ENCODE measurements at regions not wholly inside any gene's neighbourhood (a gene's known extent, or its start where the extent isn't known, plus 50 kb on each side); places are given as distances from the start of the nearest gene placed in this dataset.
A peak's percentile ranks its signal among the peaks of the same experiment; 100 is the strongest.

DNA sequence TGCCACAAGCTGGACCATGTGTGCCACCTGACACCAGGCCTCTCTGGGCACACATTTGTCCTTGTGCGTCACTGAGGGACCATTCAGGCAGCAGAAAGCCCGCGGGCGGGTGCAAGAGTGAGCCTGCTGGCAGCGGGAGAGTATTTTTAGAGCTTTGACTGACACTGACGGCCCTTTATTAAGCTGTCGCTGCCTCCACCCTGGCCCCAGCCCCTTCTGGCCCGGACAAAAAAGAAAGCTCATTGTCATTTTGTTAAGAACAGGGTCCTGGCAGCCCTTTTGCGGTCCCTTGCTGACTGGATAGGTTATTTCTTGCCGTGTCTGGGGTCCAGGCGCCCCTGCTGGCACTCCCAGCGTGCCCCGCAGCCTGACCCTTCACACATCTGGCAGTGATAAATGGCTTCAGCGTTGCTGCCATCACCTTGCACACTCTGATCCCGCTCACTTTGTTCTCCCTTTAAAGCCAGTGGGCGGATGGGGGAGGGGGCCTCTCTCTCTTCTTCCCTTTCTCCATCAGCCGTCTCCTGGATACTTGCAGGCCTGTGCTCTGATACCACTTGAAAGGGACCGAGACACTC, 78.4 kb upstream of the NKD1 start:
- H3K4me3 ChIP-seq (ENCODE audit: low read depth, low read length), result no peak overlapping the region

DNA sequence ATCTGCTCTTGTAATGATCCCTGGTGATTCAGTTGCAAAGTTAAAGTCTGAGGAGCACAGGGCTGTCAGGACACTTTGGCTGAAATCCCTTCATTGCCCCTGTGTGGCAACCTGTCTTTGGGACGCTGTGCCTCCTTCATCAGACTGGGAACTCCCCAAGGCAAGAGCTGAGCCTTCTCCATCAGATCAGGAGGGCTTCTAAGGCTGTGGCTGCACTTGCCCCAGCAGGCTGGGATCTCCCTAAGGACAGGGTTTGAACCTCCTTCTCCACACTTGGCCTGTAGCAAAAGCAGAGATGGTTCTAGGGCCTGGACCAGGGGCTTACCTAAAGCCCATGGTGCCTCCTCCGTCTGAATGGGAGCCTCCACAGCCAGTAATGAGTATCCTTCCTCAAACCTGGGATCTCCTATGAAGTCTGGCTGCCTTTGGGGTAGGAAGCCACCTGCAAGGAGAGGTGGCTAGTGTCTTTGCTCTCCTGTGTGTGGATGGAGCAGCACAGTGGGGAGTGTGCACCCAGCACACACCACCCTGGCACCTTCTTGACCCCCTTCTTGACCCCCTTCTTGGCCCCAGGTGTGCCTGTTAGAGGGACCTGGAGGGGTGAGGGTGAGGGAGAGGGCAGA, 79.0 kb upstream of the NKD1 start:
- H3K4me3 ChIP-seq (ENCODE audit: low read depth, low read length), result no peak overlapping the region

DNA sequence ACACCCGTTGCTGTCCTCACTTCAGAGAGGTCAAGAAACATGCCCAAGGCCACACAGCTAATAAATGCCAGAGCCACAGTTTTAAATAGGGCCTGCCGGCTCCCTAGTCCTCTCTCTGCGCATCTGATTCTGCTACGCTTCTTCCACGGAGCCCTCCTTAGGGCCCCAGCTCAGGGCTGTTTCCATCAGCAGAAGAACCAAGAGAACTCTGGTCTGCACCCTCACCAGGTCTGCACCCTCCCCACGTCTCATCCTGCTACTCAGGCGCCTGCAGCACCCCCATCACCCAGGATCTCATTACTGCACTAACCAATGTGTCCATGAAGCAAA, 79.5 kb upstream of the NKD1 start:
- H3K4me3 ChIP-seq (ENCODE audit: low read depth, low read length), result no peak overlapping the region

DNA sequence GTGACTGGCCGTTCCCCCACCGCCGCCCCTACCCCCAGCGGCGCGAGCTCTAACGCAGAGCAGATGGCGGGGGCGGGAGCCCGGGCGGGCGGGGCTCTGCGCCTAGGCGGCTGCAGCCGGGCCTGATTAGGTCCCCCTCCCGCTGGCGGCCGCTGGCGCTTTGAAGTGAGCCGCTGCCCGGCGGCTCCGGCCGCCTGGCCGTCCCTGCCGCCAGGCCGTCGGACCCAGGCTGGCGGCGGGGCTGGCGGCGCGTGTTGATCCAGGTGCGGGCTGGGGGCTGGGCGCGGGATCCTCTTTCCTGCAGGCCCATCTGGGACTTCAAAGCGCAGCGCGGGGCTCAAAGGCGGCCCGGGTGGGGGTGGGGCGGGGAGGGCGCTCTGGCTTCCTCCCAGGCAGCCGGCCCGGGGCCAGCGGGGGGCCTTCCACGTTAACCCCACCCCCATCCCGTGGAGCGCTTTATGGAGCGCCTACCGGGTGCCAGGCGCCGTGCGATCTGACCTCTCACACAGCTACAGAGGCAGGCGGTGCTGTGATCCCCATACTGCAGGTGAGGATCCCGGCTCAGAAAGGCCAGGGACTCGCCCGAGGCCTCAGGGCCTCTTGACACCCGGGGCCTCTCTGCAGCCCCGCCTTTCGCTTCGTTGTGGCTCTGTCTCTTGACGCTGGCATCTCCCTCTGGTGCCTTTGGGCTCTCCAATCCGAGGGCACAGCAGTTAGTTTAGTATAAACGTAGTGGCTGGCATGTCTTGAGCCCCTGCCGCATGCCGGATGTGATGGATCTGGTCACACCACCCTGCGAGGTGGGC, 80.0 kb upstream of the NKD1 start:
- peak overlapping the region; percentile 21 for H3K4me3 ChIP-seq (ENCODE audit: low read depth, low read length)

DNA sequence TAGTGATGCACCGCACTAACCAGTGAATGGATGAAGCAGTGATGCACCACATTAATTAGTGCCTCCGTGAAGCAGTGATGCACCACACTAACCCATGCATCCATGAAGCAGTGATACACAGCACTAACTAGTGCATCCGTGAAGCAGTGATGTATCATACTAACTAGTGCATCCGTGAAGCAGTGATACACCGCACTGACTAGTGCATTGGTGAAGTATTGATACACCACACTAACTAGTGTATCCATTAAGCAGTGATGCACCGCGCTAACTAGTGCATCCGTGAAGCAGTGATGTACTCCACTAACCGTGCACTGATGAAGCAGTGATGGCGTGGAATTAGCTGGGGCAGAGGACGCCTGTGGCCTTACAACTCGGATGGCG, 80.6 kb upstream of the NKD1 start:
- H3K4me3 ChIP-seq (ENCODE audit: low read depth, low read length), result peak overlapping the region; percentile 21

DNA sequence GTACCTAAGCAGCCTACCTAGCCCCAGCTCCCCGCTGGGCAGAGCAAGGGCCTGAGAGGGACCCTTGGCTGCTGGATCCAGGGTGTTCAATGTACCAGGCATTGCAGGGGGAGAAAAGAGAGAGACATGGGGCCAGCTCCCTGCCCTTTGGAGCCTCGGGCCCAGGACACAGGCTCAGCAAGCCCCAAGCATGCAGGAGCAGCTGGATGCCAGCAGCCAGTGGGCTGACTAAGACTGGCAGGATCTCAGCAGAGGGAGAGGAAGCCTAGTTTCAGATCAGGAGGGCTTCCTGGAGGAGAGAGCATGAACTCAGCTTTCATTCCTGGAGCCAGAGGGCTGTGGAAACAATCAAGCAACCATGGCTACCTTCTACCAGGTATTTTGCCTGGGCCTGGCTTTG, 82.0 kb upstream of the NKD1 start:
- H3K4me3 ChIP-seq (ENCODE audit: low read depth, low read length), result no peak overlapping the region

DNA sequence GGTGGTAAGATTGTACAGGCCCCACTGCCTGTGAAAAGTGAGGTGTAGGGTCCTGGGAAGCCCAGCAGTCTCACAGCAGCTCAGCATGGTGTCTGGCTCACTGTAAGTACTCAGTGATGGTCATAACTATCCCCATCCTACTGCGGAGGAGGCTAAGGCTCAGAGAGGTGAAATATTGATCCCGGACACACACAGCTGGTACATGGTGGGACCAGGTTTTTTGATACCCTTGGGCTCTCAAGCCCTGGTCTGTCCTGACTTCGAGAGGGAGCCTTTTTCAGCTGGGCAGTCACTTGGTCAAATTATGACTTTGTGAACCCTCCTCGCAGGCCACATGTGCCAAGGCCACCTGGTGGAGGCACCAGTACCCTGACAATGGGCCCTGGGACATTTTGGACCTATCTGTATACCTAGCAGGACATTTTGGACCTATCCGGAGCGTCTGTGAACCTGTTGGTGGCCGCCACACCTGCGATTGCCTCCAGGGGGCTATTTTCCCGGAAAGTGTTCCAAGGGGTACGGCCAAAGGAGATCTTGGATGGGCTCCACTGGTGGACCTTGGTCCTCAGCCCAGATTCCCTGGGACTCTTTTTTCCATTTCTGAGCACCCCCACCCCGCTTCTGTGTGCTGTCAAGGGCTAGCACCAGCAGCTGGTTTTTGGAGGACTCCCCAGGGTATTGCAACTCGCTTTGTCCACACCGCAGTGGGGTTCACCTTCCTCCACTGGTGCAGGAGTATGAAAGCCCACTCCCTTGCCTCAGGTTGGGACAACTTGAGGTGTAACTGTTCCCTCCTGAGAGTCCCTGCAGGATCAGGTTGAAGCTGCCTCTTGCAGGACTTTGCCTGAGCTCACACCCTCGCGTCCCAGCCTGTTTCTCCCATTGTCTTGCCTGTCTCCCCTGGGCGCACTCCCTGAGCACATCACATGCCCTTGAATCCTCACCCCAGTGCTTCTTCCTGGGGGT, 83.6 kb upstream of the NKD1 start:
- H3K4me3 ChIP-seq (ENCODE audit: low read depth, low read length), result no peak overlapping the region

DNA sequence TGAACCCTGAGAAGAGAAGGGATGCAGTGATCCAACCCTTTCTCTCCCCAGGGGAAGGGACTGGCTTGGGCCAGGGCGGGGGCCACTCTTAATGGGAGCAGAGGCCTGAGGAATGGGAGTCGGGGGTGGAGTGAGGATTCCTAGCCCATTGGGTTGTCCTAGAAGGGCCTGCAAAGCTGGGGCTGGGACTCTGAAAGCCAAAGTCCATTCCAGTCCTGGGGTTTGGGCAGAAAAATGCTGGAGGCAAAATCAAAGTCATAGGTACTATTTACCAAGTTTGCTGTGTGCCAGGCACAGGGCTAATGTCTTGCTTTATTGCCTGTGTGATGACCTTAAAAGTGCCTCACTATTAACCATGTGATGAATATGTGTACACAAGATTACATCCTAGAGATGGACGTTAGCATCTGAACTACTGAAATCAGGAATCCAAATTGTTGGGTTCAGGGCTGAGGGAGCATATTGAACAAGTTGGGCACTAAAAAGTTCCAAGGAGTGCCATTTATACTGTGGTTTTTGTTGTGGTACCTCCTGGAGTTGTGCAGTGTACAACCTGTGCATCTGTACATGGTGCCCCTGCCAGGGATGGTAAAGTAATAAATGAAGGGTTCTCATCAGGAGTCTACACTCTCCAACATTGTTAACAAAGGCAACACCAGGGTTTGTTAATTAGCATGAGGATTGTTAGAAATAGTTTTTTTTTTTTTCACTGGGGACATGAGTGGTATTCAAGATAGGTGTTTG, 84.4 kb upstream of the NKD1 start:
- no peak overlapping the region for H3K4me3 ChIP-seq (ENCODE audit: low read depth, low read length)

DNA sequence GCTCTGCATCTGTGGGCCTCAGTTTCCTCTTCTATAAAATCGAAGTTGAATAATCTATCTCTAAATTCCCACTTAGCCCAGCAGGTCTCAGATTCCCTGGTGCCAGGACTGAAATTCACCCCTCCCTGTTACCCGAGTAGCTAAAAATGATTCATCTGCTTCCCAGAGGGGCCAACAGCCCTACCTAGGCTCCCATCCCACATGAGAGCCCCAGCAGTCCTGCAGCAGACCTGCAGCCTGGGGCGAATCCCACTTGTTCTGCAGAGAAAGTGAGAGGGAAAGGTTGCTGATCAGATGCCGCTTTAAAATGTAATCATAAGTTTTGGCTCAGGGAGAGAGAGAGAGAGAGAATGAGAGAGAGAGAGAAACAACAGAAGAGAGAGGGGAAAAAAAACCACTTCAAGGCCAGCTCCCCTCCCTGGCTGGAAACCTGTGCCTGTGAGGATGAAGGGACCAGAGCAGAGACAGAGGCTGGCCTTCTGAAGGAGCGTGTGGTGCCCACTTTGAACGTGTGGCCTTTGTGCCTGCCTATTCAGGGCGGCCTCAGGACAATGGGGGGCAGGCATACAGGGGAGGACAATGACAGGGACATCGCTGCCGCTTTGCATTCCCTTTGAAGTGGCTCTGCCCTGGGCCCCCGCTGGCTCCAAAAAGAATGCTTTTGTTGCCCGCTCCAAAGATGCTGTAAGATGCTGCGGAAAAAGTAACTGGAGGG, 85.2 kb upstream of the NKD1 start:
- H3K4me3 ChIP-seq (ENCODE audit: low read depth, low read length), result no peak overlapping the region

DNA sequence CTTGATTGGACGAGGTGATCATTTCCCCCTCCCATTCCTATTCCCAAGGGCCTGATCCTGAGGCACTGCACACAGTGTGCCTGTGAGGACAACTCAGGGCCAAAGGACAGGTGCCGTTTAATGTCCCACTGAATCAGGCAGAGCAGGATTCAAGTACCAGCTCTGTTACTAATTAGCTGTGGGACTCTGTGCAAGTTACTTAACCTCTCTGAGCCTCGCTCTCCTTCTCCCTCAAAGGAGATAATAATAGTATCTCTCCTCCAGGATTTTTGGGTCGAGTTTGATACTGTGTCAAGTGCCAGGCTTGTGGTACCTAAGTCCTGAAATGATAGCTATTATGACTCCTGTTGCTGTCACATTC, 86.8 kb upstream of the NKD1 start:
- H3K4me3 ChIP-seq (ENCODE audit: low read depth, low read length), result no peak overlapping the region

DNA sequence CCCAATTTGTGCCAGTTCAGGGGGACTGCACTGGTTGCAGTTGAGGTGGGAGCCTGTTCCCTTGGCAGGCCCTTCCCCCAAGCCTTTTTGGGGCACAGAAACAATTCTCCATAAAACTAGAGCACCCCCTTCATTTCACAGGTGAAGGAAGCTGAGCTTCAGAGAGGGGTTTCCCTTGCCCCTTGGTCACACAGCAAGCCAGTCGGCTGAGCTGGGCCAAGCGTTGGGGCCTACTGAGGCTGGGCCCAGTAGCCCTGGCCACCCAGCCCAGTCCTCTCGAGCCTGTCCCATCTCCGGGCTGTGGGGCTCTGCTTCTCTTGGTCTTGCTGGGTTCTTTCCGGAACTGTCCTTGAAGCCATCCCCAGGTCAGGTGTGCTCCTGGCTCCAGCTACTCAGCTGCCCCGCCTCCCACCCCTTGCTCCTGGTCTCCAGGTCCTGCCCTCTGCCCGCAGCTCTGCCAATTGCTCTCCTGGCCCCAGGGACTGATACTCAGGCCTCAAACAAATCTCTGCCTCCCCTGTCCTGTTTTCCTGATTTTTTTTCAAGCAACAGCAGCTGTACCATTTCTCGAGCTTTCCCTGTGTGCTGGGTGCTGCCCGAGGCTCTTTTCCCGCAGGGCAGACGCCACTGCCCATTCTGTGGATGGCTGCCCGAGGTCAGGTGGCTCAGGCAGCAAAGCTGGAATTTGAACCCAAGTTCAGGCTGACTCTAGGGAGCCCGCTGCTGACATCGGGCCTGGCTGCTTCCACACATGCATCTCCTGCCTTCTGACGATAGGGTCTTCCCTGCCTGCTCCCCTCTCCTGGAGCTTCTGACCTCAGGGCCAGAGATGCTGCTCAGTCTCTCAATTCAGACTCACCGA, 87.4 kb upstream of the NKD1 start:
- no peak overlapping the region for H3K4me3 ChIP-seq (ENCODE audit: low read depth, low read length)

DNA sequence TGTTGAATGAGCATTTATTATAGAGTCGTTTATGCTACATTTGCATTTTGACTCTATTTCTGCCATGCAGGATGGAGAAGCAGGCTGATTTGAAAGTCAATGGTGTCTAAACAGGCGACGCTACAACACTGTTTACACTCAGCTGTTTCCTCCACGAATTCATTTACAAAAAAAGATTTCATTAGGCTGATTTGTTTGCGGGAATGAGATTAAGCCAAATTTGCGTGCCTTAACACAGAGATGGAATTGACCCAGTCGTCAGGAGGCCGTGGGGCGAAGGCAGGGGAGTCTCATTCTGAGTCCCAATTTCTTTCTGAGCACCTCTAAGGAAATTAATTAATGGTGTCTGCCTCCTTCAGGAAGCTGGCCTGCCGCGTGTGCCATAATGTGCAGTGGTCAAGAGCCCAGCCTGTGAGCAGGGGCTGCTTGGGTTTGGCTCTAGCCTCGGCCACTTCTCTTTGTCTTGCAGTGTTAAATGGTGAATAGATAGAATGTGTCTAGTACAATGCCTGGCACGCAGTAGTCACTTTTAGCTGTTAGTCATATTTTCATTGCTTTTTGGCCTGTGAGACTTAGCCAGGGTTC, 88.6 kb upstream of the NKD1 start:
- no peak overlapping the region for H3K4me3 ChIP-seq (ENCODE audit: low read depth, low read length)

DNA sequence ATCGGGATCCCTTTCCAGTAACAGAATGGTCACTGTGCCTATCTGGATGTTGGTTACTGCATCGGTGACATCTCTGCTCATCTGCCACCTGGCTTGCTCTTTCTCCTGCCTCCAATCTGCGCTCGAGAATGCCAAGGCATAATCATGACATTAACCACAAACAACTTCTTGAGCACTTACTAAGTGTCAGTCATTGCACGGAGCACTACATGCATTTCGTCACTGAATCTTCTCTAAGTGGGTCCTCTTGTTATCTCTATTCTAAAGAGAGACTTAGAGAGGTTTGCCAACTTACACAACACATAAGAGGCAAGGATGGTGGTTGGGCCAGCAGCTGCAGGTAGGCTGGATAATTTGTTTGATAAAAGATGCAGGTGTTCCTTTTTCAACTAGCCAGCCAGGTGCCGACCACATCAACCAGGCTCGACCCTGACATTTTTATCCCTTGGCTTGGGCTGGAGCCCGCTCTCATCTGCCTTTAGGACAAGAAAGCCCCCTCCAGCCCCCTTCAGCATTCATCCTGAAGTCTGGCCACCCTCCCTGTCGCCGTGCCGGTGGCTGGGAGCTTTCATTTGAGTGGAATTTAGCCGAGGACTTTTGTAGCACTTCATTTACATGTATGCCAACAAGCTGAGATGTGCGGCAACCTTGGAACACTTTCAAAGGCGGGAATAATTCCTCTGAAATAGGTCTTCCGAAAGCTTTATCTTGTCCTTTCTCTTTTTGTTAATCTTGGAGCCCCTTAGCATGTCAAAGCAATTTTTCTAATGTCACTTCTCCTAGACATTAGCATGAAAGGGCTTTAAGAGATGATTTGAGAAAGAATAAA, 89.3 kb upstream of the NKD1 start:
- H3K4me3 ChIP-seq (ENCODE audit: low read depth, low read length), result no peak overlapping the region

DNA sequence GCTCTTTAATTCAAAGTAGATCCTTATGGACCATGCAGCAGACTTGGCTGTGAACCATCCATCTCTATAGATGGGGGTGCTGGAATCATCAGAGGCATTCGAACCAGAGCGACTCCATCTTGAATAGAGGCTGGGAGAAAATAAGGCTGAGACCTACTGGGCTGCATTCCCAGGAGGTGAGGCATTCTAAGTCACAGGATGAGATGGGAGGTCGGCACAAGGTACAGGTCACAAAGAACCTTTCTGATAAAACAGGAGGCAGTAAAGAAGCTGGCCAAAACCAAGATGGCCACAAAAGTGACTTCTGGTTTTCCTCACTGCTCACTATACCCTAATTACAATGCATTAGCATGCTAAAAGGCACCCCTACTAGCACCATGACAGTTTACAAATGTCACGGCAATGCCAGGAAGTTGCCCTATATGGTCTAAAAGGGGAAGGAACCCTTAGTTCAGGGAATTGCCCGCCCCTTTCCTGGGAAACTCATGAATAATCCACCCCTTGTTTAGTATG, 89.2 kb upstream of the BRD7 start:
- no peak overlapping the region for H3K4me3 ChIP-seq (ENCODE audit: low read depth, low read length)

DNA sequence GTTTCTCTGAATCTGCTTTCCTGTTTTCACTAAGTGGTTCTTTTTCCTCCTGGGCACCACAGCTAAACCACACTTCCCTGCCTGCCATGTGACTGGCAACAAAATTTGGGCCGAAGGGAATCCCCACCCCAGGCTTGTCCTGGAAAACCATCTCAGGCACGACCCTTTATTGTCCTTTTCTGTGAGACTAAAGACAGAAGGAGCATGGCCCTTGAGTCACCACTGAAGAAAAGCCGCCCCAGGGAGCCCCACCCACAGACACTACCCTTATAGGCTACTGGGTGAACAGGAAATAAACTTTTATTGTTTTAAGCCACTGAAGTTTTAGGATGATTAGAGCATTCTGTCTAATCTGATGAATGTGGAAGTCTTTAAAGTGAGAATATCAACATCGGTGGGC, 88.6 kb upstream of the BRD7 start:
- H3K4me3 ChIP-seq (ENCODE audit: low read depth, low read length), result no peak overlapping the region

DNA sequence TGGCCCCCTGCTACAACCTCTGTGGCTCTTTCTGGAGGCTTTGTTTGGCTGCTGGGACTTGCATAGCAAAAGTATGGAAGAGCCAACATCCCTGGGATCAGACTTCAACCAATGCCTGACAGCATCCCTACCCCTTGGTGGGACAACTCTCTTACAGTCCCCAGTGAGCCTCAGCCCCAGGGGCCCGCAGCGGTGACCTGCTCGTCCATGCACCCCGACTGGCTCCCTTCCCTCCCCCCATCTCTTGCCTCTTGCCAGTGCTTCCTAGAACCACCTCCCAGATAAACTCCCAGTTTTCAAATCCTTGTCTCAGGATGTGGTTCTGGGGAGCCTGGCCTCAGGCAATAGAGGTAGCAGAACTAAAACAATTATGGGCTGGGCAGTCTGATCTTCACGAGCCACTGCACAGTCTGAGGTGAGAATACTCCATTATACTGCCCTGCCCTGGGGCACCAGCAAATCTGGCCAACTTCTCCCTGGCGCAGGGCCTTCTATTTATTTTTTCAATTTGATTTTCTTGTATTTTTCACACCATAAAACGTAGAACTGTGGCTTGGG, 86.6 kb upstream of the BRD7 start:
- H3K4me3 ChIP-seq (ENCODE audit: low read depth, low read length), result no peak overlapping the region

DNA sequence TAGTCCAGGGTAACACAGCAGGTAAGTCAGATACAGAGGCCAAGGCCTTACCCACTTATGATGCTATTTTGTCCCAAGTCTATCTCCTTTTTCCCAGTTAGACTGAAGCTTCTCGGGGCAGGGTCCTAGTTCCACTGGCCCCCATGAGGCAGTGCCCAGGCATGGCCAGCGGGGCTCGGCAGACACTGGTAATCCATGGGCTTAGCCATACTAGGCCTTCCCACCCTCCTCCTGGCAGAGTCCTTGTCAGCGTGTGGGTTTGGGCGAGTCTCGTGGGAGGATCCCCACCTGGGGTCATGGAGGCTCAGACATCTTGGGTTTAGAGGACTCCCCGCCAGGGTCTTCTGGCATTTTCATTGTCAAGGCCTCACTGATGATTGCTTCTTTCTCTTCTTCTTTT, 84.7 kb upstream of the BRD7 start:
- no peak overlapping the region for H3K4me3 ChIP-seq (ENCODE audit: low read depth, low read length)

All from iPS-11a (cell line).